Astrocyte of the cerebellum (primary cell): ENCODE measurements at regions not wholly inside any gene's neighbourhood (a gene's known extent, or its start where the extent isn't known, plus 50 kb on each side); places are given as distances from the start of the nearest gene placed in this dataset.

ENCODE experiments used
- DNase-seq: peaks from one replicate; pipeline ENCODE4 v3.0.0-alpha.2; 2011; ENCODE audit warnings: low read depth
- H3K4me3 ChIP-seq: 2 replicates; pipeline ENCODE4 v1.5.1; 2011; ENCODE audit warnings: mild to moderate bottlenecking, low read depth, low read length, moderate library complexity
- in situ Hi-C: cut with HindIII; loops from 2 replicates; pipeline ENCODE4 v1.10.0; 2017; ENCODE audit warnings: low sequenced_read_pairs
- TF ChIP-seq, protein P1 (sequence below): IDR thresholded peaks from 2 replicates; pipeline ENCODE4 v1.5.1; 2012; ENCODE audit warnings: low read length, low read depth, moderate library complexity, mild to moderate bottlenecking; ENCODE audit errors: missing control alignments

DNA sequence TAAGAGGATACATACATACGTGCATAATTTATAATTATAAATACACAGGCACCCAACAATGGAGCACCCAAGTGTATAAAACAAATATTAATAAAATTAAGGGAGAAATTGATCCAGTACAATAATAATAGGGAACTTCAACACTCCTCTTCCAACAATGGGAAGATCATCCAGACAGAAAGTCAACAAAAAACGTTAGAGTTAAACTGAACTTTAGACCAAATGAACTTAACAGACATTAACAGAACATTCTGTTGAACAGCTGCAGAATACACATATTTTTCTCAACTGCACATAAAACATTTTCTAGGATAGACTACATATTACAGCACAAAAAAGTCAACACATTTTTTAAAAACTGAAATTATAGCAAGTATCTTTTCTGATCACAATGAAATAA, 339.7 kb downstream of the CGGBP1 start:
- DNase-seq: no peak
- TF ChIP-seq, protein P1, sequence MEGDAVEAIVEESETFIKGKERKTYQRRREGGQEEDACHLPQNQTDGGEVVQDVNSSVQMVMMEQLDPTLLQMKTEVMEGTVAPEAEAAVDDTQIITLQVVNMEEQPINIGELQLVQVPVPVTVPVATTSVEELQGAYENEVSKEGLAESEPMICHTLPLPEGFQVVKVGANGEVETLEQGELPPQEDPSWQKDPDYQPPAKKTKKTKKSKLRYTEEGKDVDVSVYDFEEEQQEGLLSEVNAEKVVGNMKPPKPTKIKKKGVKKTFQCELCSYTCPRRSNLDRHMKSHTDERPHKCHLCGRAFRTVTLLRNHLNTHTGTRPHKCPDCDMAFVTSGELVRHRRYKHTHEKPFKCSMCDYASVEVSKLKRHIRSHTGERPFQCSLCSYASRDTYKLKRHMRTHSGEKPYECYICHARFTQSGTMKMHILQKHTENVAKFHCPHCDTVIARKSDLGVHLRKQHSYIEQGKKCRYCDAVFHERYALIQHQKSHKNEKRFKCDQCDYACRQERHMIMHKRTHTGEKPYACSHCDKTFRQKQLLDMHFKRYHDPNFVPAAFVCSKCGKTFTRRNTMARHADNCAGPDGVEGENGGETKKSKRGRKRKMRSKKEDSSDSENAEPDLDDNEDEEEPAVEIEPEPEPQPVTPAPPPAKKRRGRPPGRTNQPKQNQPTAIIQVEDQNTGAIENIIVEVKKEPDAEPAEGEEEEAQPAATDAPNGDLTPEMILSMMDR: no peak
- in situ Hi-C loops: no loop called here
- no peak overlapping the region for H3K4me3 ChIP-seq

DNA sequence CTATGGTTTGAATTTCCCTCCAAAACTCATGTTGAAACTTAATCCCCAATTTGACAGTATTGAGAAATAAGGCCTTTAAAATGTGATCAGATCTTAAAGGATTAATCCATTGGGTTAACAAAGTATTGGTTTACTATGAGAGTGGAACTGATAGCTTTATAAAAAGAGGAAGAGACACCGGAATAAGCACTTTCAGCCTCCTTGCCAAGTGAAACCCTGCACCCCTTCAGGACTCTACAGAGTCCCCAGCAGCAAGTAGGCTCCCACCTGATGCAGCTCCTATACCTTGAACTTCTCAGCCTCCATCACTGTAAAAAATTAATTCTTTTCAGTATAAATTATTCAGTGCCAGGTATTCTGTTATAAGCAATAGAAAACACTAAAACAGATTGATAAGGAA, 348.3 kb downstream of the CGGBP1 start:
- in situ Hi-C loops: no loop called here
- DNase-seq: no peak
- TF ChIP-seq, protein P1: no peak
- H3K4me3 ChIP-seq: no peak overlapping the region

DNA sequence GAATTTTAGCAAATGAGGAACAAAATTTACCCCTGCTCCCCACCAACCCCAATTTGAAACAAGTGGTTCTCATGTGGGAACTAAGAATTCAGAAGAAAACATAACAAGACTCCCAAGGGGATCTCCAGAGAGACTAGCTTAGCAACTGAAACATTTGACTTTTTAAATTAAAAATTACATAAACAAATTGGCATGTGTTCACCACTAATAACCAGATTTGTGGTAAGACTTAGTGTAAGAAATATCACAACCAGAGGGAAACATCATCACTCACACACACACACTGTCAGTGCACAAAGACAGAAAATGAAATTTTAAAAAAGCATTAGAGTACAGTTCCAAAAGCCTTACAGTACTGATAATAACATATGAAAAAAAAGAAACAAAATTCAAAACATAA, 348.8 kb downstream of the CGGBP1 start:
- DNase-seq: no peak
- H3K4me3 ChIP-seq: no peak overlapping the region
- in situ Hi-C loops: no loop called here
- TF ChIP-seq, protein P1: no peak

DNA sequence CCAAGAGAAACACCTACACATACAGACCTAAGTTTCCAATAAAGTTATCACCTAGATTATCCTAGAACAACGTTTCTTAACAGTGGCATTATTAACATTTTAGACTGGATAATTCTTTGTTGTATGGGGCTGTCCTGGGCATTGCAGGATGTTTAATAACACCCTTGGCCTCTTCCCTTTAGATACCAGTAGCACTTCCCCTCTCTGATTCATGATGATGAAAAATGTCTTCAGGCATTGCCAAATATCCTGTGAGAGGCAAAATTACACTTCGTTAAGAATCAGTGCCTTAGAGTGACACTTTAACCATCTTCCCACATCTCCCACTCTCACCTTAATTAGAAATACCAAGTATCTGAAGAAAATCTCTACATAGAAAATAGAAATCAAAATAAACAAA, 352.6 kb downstream of the CGGBP1 start:
- DNase-seq: no peak
- in situ Hi-C loops: no loop called here
- TF ChIP-seq, protein P1: no peak
- H3K4me3 ChIP-seq: no peak overlapping the region

DNA sequence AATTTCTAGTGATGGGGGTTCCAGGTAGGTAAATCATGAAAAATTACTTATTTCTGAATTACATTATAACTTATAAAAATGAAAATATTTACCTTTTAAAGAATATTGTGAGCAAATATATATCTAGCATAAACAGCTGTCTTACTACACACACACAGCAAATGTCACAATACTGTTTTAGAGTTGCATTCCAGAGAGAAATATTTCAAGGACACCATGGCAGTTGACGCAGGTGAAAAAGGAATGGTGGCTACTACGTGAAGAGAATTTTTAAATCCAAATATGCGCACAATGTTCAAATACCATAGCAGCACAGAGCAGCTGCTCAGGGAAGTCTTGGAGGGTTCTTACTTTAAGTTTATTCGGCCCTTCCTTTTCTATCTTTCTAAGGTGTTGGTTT, 356.2 kb downstream of the CGGBP1 start:
- H3K4me3 ChIP-seq: no peak overlapping the region
- DNase-seq: no peak
- TF ChIP-seq, protein P1: no peak
- in situ Hi-C loops: no loop called here

DNA sequence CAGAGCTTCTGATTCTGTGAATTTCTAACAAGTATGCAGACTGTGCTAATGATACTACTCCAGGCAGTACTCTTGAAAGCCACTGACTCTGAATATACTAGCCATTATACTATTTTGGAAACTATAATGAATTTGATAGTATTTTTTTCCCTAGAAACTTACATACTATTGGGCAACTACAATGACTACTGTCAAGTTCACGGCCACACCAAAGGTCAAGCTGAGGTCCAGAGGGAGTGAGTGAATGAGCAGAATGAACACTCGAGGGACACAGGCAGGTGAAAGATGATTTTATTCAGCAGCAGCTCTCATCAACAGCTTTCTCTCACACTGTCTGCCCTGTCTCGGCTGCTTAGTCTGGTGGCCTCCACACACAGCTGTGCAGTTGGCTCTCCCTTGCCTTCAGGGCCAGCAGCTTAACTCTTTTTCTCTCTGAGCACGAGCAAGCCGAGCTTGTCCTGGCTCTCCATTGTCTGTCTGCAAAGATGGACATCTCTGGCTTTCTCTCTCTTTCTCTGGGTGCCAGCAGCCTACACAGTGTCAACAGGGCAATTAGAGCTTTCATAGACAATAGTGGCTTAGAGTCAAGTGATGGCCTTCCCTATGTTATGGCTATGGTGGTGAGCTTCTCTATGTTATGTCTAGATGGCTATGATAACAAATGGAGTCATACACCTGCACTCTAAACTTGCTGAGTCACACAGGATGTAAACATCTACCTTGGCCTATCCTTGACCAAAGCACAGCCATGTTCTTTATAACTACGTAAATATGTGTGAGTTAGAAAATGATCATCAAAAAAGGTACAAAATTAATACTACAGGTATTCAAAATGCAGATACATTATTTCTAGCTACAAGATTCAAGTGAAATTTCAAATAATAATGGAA, 362.4 kb downstream of the CGGBP1 start:
- TF ChIP-seq, protein P1: no peak
- in situ Hi-C loops: no loop called here
- no peak for DNase-seq
- no peak overlapping the region for H3K4me3 ChIP-seq
